ENCODE measurements at regions not wholly inside any gene's neighbourhood (a gene's known extent, or its start where the extent isn't known, plus 50 kb on each side); places are given as distances from the start of the nearest gene placed in this dataset.

- H3K9ac ChIP-seq (ENCODE audit: insufficient read depth, low read length): no peak overlapping the region
- H3K27me3 ChIP-seq (ENCODE audit: control insufficient read depth, insufficient read depth, low read length): no peaks in the 10 kb centered on the region
- no peaks in the 10 kb centered on the region for H4K20me1 ChIP-seq (ENCODE audit: control insufficient read depth, extremely low read depth, insufficient read depth, low read length)
- TF ChIP-seq CTCF (conservative IDR thresholded peaks at IDR 0.05 in 1 of 2, IDR thresholded peaks at IDR 0.05 in 1 of 2; ENCODE audit: low read depth in 1 of 2, low read length in 2 of 2) (no peak), EZH2 (IDR thresholded peaks at IDR 0.05; ENCODE audit: low read length, missing control alignments) (no peak)
- H3K4me1 ChIP-seq (ENCODE audit: control insufficient read depth, extremely low read depth, insufficient read depth, low read length): no peaks in the 10 kb centered on the region
- no peak for DNase-seq (ENCODE audit: low read depth in 2 of 2)
- no peaks in the 10 kb centered on the region for H3K36me3 ChIP-seq (ENCODE audit: control insufficient read depth, insufficient read depth, low read length)
- no peaks in the 10 kb centered on the region for H3K9me3 ChIP-seq (ENCODE audit: control insufficient read depth, insufficient read depth, low read depth, low read length)
- H3K4me2 ChIP-seq (ENCODE audit: extremely low read depth, insufficient read depth, low read length): no peak overlapping the region
- H3K79me2 ChIP-seq (ENCODE audit: control insufficient read depth, insufficient read depth, low read length): no peaks in the 10 kb centered on the region
- H3K4me3 ChIP-seq (replicated peaks in 1 of 4; ENCODE audit: control extremely low read depth in 1 of 4, insufficient read depth in 1 of 4, low read depth in 3 of 4, low read length in 4 of 4): no peak overlapping the region
- H2AFZ ChIP-seq (ENCODE audit: low read length): no peak overlapping the region
- no peak overlapping the region for H3K27ac ChIP-seq (ENCODE audit: insufficient read depth, low read length)
Measured at GRCh38 chr10:120705309-120705708, 145.9 kb upstream of the WDR11 start.

GRCh38 chr10:120710076-120710475 lies 141.1 kb upstream of the WDR11 start:
- Histone ChIP-seq H3K4me1 (ENCODE audit: control insufficient read depth, extremely low read depth, insufficient read depth, low read length) (no peaks in the 10 kb centered on the region), H3K79me2 (ENCODE audit: control insufficient read depth, insufficient read depth, low read length) (no peaks in the 10 kb centered on the region), H3K27ac (ENCODE audit: insufficient read depth, low read length) (no peak overlapping the region), H3K4me2 (ENCODE audit: extremely low read depth, insufficient read depth, low read length) (no peak overlapping the region), H3K4me3 (replicated peaks in 1 of 4; ENCODE audit: control extremely low read depth in 1 of 4, insufficient read depth in 1 of 4, low read depth in 3 of 4, low read length in 4 of 4) (no peak overlapping the region), H3K36me3 (ENCODE audit: control insufficient read depth, insufficient read depth, low read length) (no peaks in the 10 kb centered on the region), H2AFZ (ENCODE audit: low read length) (no peak overlapping the region), H3K9me3 (ENCODE audit: control insufficient read depth, insufficient read depth, low read depth, low read length) (no peaks in the 10 kb centered on the region), H4K20me1 (ENCODE audit: control insufficient read depth, extremely low read depth, insufficient read depth, low read length) (no peaks in the 10 kb centered on the region), H3K9ac (ENCODE audit: insufficient read depth, low read length) (no peak overlapping the region), H3K27me3 (ENCODE audit: control insufficient read depth, insufficient read depth, low read length) (no peaks in the 10 kb centered on the region)
- no peak for DNase-seq (ENCODE audit: low read depth in 2 of 2)
- TF ChIP-seq EZH2 (IDR thresholded peaks at IDR 0.05; ENCODE audit: low read length, missing control alignments): no peak
- no peak for TF ChIP-seq CTCF (conservative IDR thresholded peaks at IDR 0.05 in 1 of 2, IDR thresholded peaks at IDR 0.05 in 1 of 2; ENCODE audit: low read depth in 1 of 2, low read length in 2 of 2)

- no peak overlapping the region for H3K4me3 ChIP-seq (replicated peaks in 1 of 4; ENCODE audit: control extremely low read depth in 1 of 4, insufficient read depth in 1 of 4, low read depth in 3 of 4, low read length in 4 of 4)
- TF ChIP-seq EZH2 (IDR thresholded peaks at IDR 0.05; ENCODE audit: low read length, missing control alignments) (no peak), CTCF (conservative IDR thresholded peaks at IDR 0.05 in 1 of 2, IDR thresholded peaks at IDR 0.05 in 1 of 2; ENCODE audit: low read depth in 1 of 2, low read length in 2 of 2) (no peak)
- no peaks in the 10 kb centered on the region for H3K36me3 ChIP-seq (ENCODE audit: control insufficient read depth, insufficient read depth, low read length)
- no peaks in the 10 kb centered on the region for H3K79me2 ChIP-seq (ENCODE audit: control insufficient read depth, insufficient read depth, low read length)
- no peaks in the 10 kb centered on the region for H4K20me1 ChIP-seq (ENCODE audit: control insufficient read depth, extremely low read depth, insufficient read depth, low read length)
- no peak overlapping the region for H3K4me2 ChIP-seq (ENCODE audit: extremely low read depth, insufficient read depth, low read length)
- H3K27ac ChIP-seq (ENCODE audit: insufficient read depth, low read length): no peak overlapping the region
- no peak overlapping the region for H3K9ac ChIP-seq (ENCODE audit: insufficient read depth, low read length)
- no peaks in the 10 kb centered on the region for H3K27me3 ChIP-seq (ENCODE audit: control insufficient read depth, insufficient read depth, low read length)
- no peak overlapping the region for H2AFZ ChIP-seq (ENCODE audit: low read length)
- no peaks in the 10 kb centered on the region for H3K4me1 ChIP-seq (ENCODE audit: control insufficient read depth, extremely low read depth, insufficient read depth, low read length)
- no peak for DNase-seq (ENCODE audit: low read depth in 2 of 2)
- H3K9me3 ChIP-seq (ENCODE audit: control insufficient read depth, insufficient read depth, low read depth, low read length): no peaks in the 10 kb centered on the region
Measured at GRCh38 chr10:120711860-120712259, 139.3 kb upstream of the WDR11 start.

Data from fibroblast of lung (primary cell).